GM12878 (cell line): ENCODE measurements at regions not wholly inside any gene's neighbourhood (a gene's known extent, or its start where the extent isn't known, plus 50 kb on each side); places are given as distances from the start of the nearest gene placed in this dataset.
A peak's percentile ranks its signal among the peaks of the same experiment; 100 is the strongest.

Experiments used
- ATAC-seq: fragments of 200-7000 bp; cut with Tn5 transposase; 3 replicates; pipeline ENCODE4 v1.9.1; 2020; ENCODE audit warnings: mild to moderate bottlenecking, moderate library complexity
- BruUV-seq: library from RNA; stranded (reverse); fragments of 400-500 nt; replicated peaks from 2 replicates; lab custom pipeline; 2021; lab: Mats Ljungman, UMichigan
- CTCF ChIA-PET: fragments of 300-600 bp; sonication (Branson Sonifier 250); formaldehyde crosslinking; extraction: SDS; loops from one replicate; lab custom pipeline; 2021; ENCODE audit warnings: inconsistent platforms; lab: Yijun Ruan, JAX
- POLR2A ChIA-PET: fragments of 350-600 bp; formaldehyde crosslinking; extraction: SDS; loops from one replicate; lab custom pipeline; 2021; ENCODE audit warnings: inconsistent platforms; lab: Charles Lee
- RAD21 ChIA-PET: fragments of 300-600 bp; sonication (Branson Sonifier 250); formaldehyde crosslinking; loops from one replicate; lab custom pipeline; 2023; ENCODE audit warnings: antibody characterized with exemption; ENCODE audit not compliant: unreplicated experiment; lab: Charles Lee
- SMC1A ChIA-PET: fragments of 300-600 bp; sonication (Branson Sonifier 250); formaldehyde crosslinking; loops from one replicate; lab custom pipeline; 2023; ENCODE audit not compliant: unreplicated experiment, uncharacterized antibody; lab: Charles Lee
- DNase-seq: peaks from one replicate; pipeline ENCODE4 v3.0.0-alpha.2; 2011; ENCODE audit warnings: low read depth, low spot score
- FAIRE-seq: peaks from 3 replicates; lab custom pipeline; 2011; peaks lifted over from hg19 to GRCh38; lab: Jason Lieb, UNC
- H2AFZ ChIP-seq: 2 replicates; pipeline ENCODE4 v1.6.0; 2011; ENCODE audit warnings: low read depth, low read length, control low read depth; ENCODE audit not compliant: control insufficient read depth
- H3K27ac ChIP-seq: 2 replicates; pipeline ENCODE4 v1.5.1; 2011; ENCODE audit warnings: control low read depth; ENCODE audit not compliant: control insufficient read depth, insufficient read depth
- H3K27me3 ChIP-seq, 2 experiments: replicated peaks in 1 of 2; 2 replicates each; pipeline versions ENCODE4 v1.6.0 to v1.6.1; 2011; ENCODE audit warnings: low read length in 1 of 2; ENCODE audit not compliant: control insufficient read depth in 2 of 2, insufficient read depth in 2 of 2
- H3K36me3 ChIP-seq, 2 experiments: 2 replicates each; pipeline ENCODE4 v1.5.1; 2011; ENCODE audit warnings: low read length in 1 of 2; ENCODE audit not compliant: control insufficient read depth in 2 of 2, insufficient read depth in 2 of 2
- H3K4me1 ChIP-seq: 2 replicates; pipeline ENCODE4 v1.6.1; 2011; ENCODE audit warnings: mild to moderate bottlenecking, low read length, moderate library complexity, mixed read lengths; ENCODE audit not compliant: control insufficient read depth, insufficient read depth
- H3K4me2 ChIP-seq: 2 replicates; pipeline ENCODE4 v1.6.0; 2011; ENCODE audit warnings: control low read depth; ENCODE audit not compliant: control insufficient read depth, insufficient read depth
- H3K4me3 ChIP-seq: fragments of 200-600 bp; sonication (generic); 2 replicates; pipeline ENCODE4 v1.5.1; 2016
- H3K79me2 ChIP-seq: 2 replicates; pipeline ENCODE4 v1.6.0; 2011; ENCODE audit warnings: low read length; ENCODE audit not compliant: control insufficient read depth, insufficient read depth
- H3K9ac ChIP-seq: 2 replicates; pipeline ENCODE4 v1.8.0; 2011; ENCODE audit warnings: low read length, control low read depth, mixed read lengths; ENCODE audit not compliant: control insufficient read depth, insufficient read depth
- H3K9me3 ChIP-seq: replicated peaks from 3 replicates; pipeline ENCODE4 v1.5.1; 2011; ENCODE audit warnings: mild to moderate bottlenecking, low read length; ENCODE audit not compliant: control insufficient read depth, insufficient read depth
- H4K20me1 ChIP-seq: 2 replicates; pipeline ENCODE4 v1.6.0; 2011; ENCODE audit not compliant: control insufficient read depth, insufficient read depth
- MTA2 ChIP-seq: fragments of 450-650 bp; IDR thresholded peaks from 2 replicates; pipeline ENCODE4 v1.6.1; 2016; ENCODE audit warnings: low read depth, mild to moderate bottlenecking, moderate library complexity
- RUNX3 ChIP-seq: IDR thresholded peaks from 2 replicates; pipeline ENCODE4 v1.6.1; 2012; ENCODE audit warnings: low read length, inconsistent platforms
- YY1 ChIP-seq: IDR thresholded peaks from 2 replicates; pipeline ENCODE4 v1.6.1; 2011; ENCODE audit warnings: low read depth, mild to moderate bottlenecking, low read length
- WGBS: methylation state at CpG from one replicate; pipeline ENCODE4 v1.1.6; 2016; ENCODE audit warnings: low lambda C conversion rate; ENCODE audit not compliant: insufficient replicate concordance, insufficient coverage; ENCODE audit errors: missing lambda C conversion rate; 5-methylcytosine and 5-hydroxymethylcytosine counted together
- in situ Hi-C: fragments of 300-500 bp; cut with MboI; formaldehyde crosslinking; loops from 9 replicates; pipeline ENCODE4 v1.14.3; 2018; ENCODE audit warnings: mixed read lengths
- intact Hi-C: fragments of 100-400 bp; cut with micrococcal nuclease; formaldehyde crosslinking; loops from one replicate; pipeline ENCODE4 v1.14.2; 2022; ENCODE audit not compliant: unreplicated experiment
- TF ChIP-seq, protein P1 (sequence below): fragments of 450-650 bp; IDR thresholded peaks from 2 replicates; pipeline ENCODE4 v1.6.1; 2016; ENCODE audit warnings: mild to moderate bottlenecking
- TF ChIP-seq, protein P2 (sequence below): fragments of 450-650 bp; IDR thresholded peaks from 2 replicates; pipeline ENCODE4 v1.6.1; 2014; ENCODE audit warnings: mild to moderate bottlenecking

DNA sequence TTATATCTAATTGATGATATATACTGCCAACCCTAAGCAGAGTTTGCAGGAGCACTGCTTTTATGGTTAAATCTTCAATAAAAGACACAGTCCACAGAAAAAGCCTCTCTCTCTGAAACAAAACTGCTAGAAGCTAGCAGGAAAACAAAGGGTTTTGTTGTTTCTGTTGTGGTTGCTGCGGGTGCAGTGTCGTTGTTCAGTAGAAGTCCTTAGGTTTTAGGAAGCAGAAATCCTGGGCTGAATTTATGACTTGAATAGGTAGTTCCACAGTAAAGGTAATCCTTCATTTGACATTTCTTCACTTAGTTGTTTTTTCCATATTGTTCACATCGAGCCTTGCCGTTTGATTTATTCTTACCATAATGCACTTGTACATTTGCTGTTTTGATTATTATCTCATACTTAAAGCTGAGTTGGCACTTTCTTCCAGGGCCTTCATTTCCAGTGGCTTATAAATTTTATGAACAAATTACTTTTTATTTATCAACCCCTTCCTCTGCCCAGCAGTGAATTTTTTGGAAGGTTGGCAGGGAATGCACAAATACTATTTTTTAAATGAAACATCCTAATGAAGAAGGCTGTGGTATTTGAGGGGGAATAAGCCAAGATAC is 209.6 kb upstream of the SLC30A5 start:
- ATAC-seq: no peak
- Histone ChIP-seq H3K36me3 (no peaks in the 10 kb centered on the region), H3K27ac (no peak overlapping the region), H3K9me3 (no peaks in the 10 kb centered on the region), H3K4me2 (no peak overlapping the region), H3K27me3 (0 out of 4 replicates have a peak, but pooled peaks cover 0 to 2% of the 10 kb centered on the region in 2 experiments), H4K20me1 (no peaks in the 10 kb centered on the region), H3K79me2 (no peaks in the 10 kb centered on the region), H3K4me3 (no peak overlapping the region), H2AFZ (no peak overlapping the region), H3K9ac (no peak overlapping the region), H3K4me1 (no peaks in the 10 kb centered on the region)
- peak; percentile 13 for FAIRE-seq
- ChIA-PET SMC1A (interaction anchor here (0.7 kb wide), 1 partner anchor 9 kb away, joined by 3 read pairs; no protein-coding TSS in a partner anchor), RAD21 (no interaction called here), CTCF (interaction anchor here (0.7 kb wide), 1 partner anchor 139 kb away, joined by 4 read pairs; no protein-coding TSS in a partner anchor), POLR2A (no interaction called here)
- DNase-seq: no peak
- WGBS: 21% methylated on average over 4 of the region's 4 CpGs
- BruUV-seq: no TSS peak
- in situ Hi-C loops: no loop called here
- TF ChIP-seq RUNX3 (peak; percentile 27; the same call in 1 of the 2 replicates), YY1 (no peak), MTA2 (no peak)
- TF ChIP-seq, protein P1, sequence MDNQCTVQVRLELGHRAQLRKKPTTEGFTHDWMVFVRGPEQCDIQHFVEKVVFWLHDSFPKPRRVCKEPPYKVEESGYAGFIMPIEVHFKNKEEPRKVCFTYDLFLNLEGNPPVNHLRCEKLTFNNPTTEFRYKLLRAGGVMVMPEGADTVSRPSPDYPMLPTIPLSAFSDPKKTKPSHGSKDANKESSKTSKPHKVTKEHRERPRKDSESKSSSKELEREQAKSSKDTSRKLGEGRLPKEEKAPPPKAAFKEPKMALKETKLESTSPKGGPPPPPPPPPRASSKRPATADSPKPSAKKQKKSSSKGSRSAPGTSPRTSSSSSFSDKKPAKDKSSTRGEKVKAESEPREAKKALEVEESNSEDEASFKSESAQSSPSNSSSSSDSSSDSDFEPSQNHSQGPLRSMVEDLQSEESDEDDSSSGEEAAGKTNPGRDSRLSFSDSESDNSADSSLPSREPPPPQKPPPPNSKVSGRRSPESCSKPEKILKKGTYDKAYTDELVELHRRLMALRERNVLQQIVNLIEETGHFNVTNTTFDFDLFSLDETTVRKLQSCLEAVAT: no peak
- TF ChIP-seq, protein P2, sequence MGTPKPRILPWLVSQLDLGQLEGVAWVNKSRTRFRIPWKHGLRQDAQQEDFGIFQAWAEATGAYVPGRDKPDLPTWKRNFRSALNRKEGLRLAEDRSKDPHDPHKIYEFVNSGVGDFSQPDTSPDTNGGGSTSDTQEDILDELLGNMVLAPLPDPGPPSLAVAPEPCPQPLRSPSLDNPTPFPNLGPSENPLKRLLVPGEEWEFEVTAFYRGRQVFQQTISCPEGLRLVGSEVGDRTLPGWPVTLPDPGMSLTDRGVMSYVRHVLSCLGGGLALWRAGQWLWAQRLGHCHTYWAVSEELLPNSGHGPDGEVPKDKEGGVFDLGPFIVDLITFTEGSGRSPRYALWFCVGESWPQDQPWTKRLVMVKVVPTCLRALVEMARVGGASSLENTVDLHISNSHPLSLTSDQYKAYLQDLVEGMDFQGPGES: no peak
- intact Hi-C loops: no loop called here
